Endothelial cell (in vitro differentiated cells): ENCODE measurements at regions not wholly inside any gene's neighbourhood (a gene's known extent, or its start where the extent isn't known, plus 50 kb on each side); places are given as distances from the start of the nearest gene placed in this dataset.
"Not testable (repeated sequence)": the region's sequence is repeated elsewhere in the genome, so short reads cannot be mapped to it uniquely, and the experiment has no call there.

ENCODE experiments used
- DNase-seq: peaks from one replicate; pipeline ENCODE4 v3.0.0; 2021; ENCODE audit warnings: low spot score
- H3K27ac Mint-ChIP-seq: one replicate; pipeline ENCODE4 v1.8.0; 2021; ENCODE audit warnings: mixed read lengths, inconsistent platforms; ENCODE audit not compliant: unreplicated experiment
- H3K27me3 Mint-ChIP-seq: one replicate; pipeline ENCODE4 v1.8.0; 2021; ENCODE audit warnings: mild to moderate bottlenecking, moderate library complexity, mixed read lengths, inconsistent platforms; ENCODE audit not compliant: unreplicated experiment
- H3K36me3 Mint-ChIP-seq: one replicate; pipeline ENCODE4 v1.8.0; 2021; ENCODE audit warnings: mild to moderate bottlenecking, low read depth, mixed read lengths, inconsistent platforms; ENCODE audit not compliant: unreplicated experiment
- H3K4me1 Mint-ChIP-seq: one replicate; pipeline ENCODE4 v1.8.0; 2021; ENCODE audit warnings: mild to moderate bottlenecking, mixed read lengths, inconsistent platforms; ENCODE audit not compliant: unreplicated experiment
- H3K4me3 Mint-ChIP-seq: one replicate; pipeline ENCODE4 v1.8.0; 2021; ENCODE audit warnings: mild to moderate bottlenecking, mixed read lengths, inconsistent platforms; ENCODE audit not compliant: unreplicated experiment
- H3K9me3 Mint-ChIP-seq: one replicate; pipeline ENCODE4 v1.8.0; 2021; ENCODE audit warnings: mixed read lengths, inconsistent platforms; ENCODE audit not compliant: unreplicated experiment
- CTCF ChIP-seq: fragments of 200-600 bp; sonication (generic); IDR thresholded peaks from one replicate; pipeline ENCODE4 v1.5.0; 2021; ENCODE audit warnings: antibody characterized with exemption; ENCODE audit not compliant: unreplicated experiment

GRCh38 chr2:100747996-100748615, 71.8 kb upstream of the NPAS2 start:
- DNase-seq: no peak
- Mint-ChIP-seq H3K27ac (no peak overlapping the region), H3K27me3 (no peaks in the 10 kb centered on the region), H3K36me3 (no peaks in the 10 kb centered on the region), H3K4me1 (peaks cover 3% of the 10 kb centered on the region), H3K9me3 (no peaks in the 10 kb centered on the region), H3K4me3 (no peak overlapping the region)
- TF ChIP-seq CTCF: no peak

DNA sequence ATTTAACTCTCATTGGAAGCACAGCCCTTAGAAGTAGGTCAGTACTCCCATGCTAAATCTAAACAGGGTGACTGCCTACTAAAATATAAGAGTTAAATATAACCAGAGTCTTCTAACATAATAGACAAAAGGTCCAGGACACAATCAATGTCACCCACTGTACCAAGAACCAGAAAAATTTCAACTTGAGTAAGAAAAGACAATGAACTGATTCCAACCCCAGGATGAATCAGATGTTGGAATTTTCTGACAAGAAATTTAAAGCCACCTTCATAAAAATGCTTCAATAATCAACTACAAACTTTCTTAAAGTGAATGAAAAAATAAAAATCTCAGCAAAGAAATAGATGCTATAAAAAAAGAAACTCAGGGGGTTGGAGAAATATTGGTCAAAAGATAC, 71.3 kb upstream of the NPAS2 start:
- H3K36me3 Mint-ChIP-seq: no peaks in the 10 kb centered on the region
- H3K27ac Mint-ChIP-seq: no peak overlapping the region
- H3K4me3 Mint-ChIP-seq: no peak overlapping the region
- no peak for DNase-seq
- no peak for TF ChIP-seq CTCF
- H3K9me3 Mint-ChIP-seq: no peaks in the 10 kb centered on the region
- H3K4me1 Mint-ChIP-seq: peaks cover 3% of the 10 kb centered on the region
- H3K27me3 Mint-ChIP-seq: no peaks in the 10 kb centered on the region

GRCh38 chr2:100749771-100750542, 70.0 kb upstream of the NPAS2 start:
- Mint-ChIP-seq H3K4me1 (peaks cover 3% of the 10 kb centered on the region), H3K27me3 (no peaks in the 10 kb centered on the region), H3K27ac (no peak overlapping the region), H3K9me3 (no peaks in the 10 kb centered on the region), H3K4me3 (no peak overlapping the region), H3K36me3 (no peaks in the 10 kb centered on the region)
- TF ChIP-seq CTCF: no peak
- DNase-seq: no peak

- H3K36me3 Mint-ChIP-seq, H3K4me3 Mint-ChIP-seq, H3K27ac Mint-ChIP-seq, DNase-seq, H3K4me1 Mint-ChIP-seq, H3K27me3 Mint-ChIP-seq, H3K9me3 Mint-ChIP-seq: not testable (repeated sequence)
Observed at GRCh38 chr2:100751871-100752625, 67.9 kb upstream of the NPAS2 start.

- no peaks in the 10 kb centered on the region for H3K9me3 Mint-ChIP-seq
- H3K36me3 Mint-ChIP-seq: no peaks in the 10 kb centered on the region
- no peak for TF ChIP-seq CTCF
- no peak for DNase-seq
- peaks cover 3% of the 10 kb centered on the region for H3K4me1 Mint-ChIP-seq
- no peak overlapping the region for H3K27ac Mint-ChIP-seq
- H3K4me3 Mint-ChIP-seq: no peak overlapping the region
- H3K27me3 Mint-ChIP-seq: no peaks in the 10 kb centered on the region
Observed at GRCh38 chr2:100752628-100753333, 67.2 kb upstream of the NPAS2 start.
